HG03108 (cell line): ENCODE measurements at regions not wholly inside any gene's neighbourhood (a gene's known extent, or its start where the extent isn't known, plus 50 kb on each side); places are given as distances from the start of the nearest gene placed in this dataset.
"Not testable (repeated sequence)": the region's sequence is repeated elsewhere in the genome, so short reads cannot be mapped to it uniquely, and the experiment has no call there.

Experiments used
- ATAC-seq: cut with Tn5 transposase; IDR thresholded peaks from one replicate; pipeline ENCODE4 v1.9.1; 2021; ENCODE audit warnings: moderate library complexity; ENCODE audit not compliant: unreplicated experiment

GRCh38 chr3:191958980-191959671 lies 498.2 kb downstream of the PYDC2 start:
- peak; percentile 53 for ATAC-seq

GRCh38 chr3:191959876-191960413 lies 499.0 kb downstream of the PYDC2 start:
- no peak for ATAC-seq

- no peak for ATAC-seq
Measured at GRCh38 chr3:191961022-191961421, 500.1 kb downstream of the PYDC2 start.

DNA sequence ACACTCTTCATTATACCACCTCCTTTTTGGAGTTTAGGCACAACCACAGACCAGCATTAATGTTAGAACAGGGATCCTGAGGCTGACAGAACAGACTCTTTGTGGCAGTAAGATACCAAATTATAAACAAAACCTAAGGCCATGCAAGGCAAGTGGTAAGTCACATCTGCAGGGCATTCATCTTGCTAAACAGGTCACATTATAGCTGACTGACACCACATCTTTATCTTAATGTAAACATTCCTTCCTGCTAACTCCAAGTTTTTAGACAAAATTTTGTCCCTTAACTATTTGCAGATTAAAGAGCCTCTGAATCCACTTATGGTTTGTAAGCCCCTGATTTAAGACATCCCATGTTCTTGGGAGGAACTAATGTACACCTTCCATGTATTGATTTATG lies 500.6 kb downstream of the PYDC2 start:
- no peak for ATAC-seq

DNA sequence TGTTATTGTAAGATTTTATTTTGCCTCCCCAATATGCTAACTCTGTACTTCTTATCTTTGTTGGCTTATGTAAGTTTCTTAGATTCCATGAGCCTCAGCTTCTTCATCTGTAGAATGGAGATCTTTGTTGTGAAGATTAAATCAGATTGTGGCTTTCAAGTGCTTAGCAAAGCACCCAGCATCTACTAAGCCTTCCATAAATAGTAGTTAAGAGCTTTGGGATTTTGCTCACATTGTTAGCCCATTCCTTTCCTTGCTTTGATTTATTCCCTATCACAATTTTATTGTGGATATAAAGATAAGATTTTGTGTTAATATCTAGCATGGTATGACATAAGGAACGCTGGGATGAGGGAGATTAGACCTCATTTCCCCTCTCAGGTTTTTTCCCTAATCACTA lies 501.4 kb downstream of the PYDC2 start:
- no peak for ATAC-seq

GRCh38 chr3:191963182-191963581 lies 502.2 kb downstream of the PYDC2 start:
- no peak for ATAC-seq

DNA sequence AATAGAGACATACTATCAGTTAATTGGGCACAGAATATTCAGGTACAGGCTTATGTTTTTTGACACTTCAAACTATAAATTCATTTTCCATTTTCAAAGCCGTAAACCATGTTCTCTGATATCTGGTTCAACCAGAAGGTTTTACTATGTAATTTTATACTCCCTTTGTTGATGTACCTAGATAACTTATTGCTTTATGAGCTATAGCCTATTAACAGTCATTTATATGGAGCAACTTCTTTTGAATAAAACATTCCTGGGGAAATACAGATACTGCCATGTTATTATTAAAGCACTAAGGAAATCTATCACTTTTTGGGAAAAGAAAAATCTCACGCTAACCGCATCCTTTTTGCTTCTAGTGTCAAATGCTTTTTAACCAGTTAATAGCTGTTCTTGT lies 505.6 kb downstream of the PYDC2 start:
- ATAC-seq: no peak

DNA sequence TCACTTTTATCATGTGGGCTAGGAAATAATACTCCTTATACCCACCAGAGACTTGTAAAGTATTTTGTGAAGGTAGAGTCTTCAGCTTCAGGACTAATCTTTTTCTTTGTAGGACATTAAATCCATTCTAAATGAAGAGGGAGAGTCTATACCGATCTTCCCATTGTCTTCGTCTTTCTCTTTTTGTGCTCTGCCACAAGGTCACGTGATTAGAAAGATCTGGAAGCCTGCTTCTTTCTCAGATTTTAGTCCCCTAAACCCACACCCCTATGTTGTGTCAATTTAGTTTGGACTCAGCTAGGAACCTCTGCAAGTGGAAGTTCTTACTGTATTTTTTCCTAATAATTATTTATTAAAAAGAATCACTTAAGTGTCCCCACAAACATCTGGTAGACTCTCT lies 507.3 kb downstream of the PYDC2 start:
- no peak for ATAC-seq

DNA sequence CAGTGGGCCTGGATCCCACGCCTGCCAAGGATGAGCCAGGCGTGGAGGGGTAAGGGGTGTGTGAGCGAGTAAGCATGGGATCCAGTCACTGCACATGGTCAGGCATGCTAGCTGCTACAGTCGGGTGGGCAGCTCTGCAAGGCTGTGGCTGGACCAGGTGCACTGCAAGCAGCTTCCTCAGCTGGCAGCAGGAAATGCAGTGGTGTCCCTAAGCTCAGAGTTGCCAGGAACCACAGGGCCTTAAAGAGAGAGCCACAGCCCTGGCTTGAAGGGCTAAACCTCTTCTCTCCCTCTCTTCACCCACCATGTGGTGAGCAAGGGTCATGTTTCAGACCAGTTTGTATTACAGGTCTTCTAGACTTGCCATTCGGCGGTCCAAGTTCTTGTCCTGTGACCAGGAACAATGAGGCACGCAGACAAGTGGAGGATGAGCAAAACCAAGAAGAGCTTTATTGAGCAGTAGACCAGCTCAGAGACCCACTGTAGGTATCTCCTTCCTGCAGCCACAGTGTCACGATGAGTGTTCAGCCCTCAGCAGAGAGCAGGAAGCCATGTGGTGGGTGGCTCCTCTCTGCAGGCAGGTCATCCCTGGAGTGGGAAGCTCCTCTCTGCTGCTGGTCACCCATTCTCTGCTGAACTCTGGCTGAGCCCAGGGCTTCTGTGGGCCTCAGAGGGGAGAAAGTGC lies 511.9 kb downstream of the PYDC2 start:
- peak; percentile 62 for ATAC-seq

GRCh38 chr3:191973820-191974219 lies 512.9 kb downstream of the PYDC2 start:
- no peak for ATAC-seq

GRCh38 chr3:191975936-191976335 lies 515.0 kb downstream of the PYDC2 start:
- ATAC-seq: no peak

- ATAC-seq: no peak
Measured at GRCh38 chr3:191980443-191980842, 519.5 kb downstream of the PYDC2 start.

DNA sequence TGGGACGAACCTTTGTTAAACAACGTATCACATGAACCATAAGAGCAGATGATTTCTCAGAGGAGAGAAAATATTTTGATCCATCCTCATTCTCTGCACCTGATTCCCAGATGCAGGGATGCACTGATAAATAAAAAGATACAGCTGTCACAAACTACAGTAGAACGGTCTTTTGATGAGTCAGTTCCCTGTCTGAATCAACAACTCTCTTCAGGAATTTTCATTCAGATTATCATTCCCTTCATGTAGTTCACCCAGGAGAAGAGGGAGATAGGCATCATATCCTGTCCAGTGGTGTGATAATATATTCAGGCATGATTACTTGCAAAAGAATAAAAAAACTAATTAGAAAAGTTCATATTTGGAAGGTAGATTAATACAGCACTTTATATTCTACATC lies 521.5 kb downstream of the PYDC2 start:
- no peak for ATAC-seq

DNA sequence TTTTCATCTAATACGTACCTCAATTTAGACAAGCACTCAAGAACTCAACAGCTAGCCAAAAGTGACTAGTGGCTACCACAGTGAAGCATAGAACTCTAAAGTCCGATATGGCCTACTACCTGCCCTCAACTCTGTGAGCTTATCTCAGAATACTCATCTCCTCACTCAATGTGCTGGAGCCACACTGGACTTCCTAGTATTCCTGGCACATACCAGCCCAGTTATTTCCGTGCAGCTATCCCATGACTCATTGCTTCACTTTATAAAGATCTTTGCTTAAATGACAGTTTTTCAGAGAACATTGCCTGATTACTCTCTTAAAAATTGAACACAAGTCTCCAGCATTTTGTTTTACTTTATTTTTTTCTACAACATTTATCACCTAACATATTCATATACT lies 524.7 kb downstream of the PYDC2 start:
- no peak for ATAC-seq

DNA sequence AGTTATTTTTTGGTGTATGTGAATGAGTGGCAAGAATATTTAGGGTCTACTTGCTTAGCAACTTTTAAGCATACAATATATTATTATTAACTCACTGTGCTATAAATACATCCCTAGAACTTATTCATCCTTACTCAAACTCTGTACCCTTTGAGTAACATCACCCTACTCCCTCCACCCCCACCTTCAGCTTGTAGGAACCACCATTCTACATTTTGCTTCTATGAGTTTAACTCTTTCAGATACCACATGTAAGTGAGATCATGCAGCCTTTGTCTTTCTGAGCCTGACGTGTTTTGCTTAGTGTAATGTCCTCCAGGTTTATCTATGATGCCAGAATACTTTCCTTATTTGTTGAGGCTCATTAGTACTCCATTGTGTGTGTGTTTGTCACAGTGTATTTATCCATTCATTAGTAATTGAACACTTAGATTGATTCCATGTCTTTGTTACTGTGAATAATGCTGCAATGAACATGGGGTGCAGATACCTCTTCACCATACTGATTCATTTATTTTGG lies 526.9 kb downstream of the PYDC2 start:
- no peak for ATAC-seq

DNA sequence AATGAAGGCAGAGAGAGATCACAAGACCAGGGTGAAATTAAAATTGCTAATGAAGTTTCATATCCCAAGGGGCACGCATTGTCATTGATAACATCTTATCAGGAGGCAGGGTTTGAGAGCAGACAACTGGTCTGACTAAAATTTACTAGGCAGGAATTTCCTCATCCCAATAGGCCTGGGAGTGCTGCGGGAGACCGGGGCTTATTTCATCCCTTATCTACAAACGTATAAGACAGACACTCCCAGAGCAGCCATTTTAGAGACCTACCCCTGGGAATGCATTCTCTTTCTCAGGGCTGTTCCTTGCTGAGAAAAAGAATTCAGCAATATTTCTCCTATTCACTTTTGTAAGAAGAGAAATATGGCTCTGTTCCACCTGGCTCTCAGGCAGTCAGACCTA lies 533.0 kb downstream of the PYDC2 start:
- ATAC-seq: not testable (repeated sequence)

DNA sequence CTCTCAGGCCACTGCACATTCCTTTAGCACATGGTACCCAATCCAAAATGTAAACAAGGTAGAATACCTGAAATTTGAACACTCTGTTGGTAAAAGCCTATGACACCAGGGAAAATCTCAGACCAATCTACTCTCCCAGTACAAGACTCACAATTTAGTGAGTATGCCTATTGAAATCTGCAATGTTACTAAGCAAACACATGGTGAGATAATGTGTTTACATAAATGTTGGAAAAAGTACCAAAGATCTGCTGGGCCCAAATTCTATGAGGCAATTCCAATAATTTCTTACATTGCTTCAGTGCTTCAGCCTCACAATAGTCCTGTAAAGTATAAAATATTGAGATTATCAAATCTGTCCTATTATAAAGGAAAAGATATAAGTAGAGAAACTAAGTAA lies 536.1 kb downstream of the PYDC2 start:
- ATAC-seq: no peak

GRCh38 chr3:191997579-191998268 lies 536.8 kb downstream of the PYDC2 start:
- no peak for ATAC-seq

GRCh38 chr3:192001218-192001617 lies 540.3 kb downstream of the PYDC2 start:
- no peak for ATAC-seq

GRCh38 chr3:192005989-192006388 lies 545.0 kb downstream of the PYDC2 start:
- ATAC-seq: no peak

DNA sequence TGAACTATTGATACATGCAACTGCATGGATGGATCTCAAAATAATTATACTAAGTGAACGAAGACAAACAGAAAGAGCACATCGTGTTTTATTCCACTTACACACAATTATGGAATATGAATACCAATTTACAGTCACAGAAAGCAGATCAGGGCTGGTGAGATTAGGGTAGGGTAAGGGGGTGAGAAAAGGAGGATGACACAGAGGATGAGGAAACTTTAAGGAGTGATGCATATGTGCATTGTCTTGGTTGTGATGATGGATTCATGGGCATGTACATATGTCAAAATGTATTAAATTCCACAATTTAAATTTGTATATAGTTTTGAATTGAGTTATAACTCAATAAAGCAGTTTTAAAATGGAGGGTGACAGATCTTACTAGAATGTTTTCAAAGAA lies 548.9 kb downstream of the PYDC2 start:
- ATAC-seq: no peak

GRCh38 chr3:192010490-192010889 lies 549.5 kb downstream of the PYDC2 start:
- no peak for ATAC-seq
